ENCODE measurements at regions not wholly inside any gene's neighbourhood (a gene's known extent, or its start where the extent isn't known, plus 50 kb on each side); places are given as distances from the start of the nearest gene placed in this dataset.
"Not testable (repeated sequence)": the region's sequence is repeated elsewhere in the genome, so short reads cannot be mapped to it uniquely, and the experiment has no call there.

GRCh38 chr12:84198294-84198946, 714.2 kb downstream of the SLC6A15 start:
- no peak for DNase-seq

GRCh38 chr12:84191779-84192178, 720.8 kb downstream of the SLC6A15 start:
- DNase-seq = no peak

- DNase-seq = no peak
These were observed 726.2 kb downstream of the SLC6A15 start for GRCh38 chr12:84186433-84186832.

- DNase-seq = no peak
These were observed 729.0 kb downstream of the SLC6A15 start for GRCh38 chr12:84183576-84183975.

GRCh38 chr12:84174115-84174514, 738.5 kb downstream of the SLC6A15 start:
- no peak for DNase-seq

- no peak for DNase-seq
These were observed 739.7 kb downstream of the SLC6A15 start for GRCh38 chr12:84172823-84173424.

GRCh38 chr12:84166812-84167211, 745.8 kb downstream of the SLC6A15 start:
- DNase-seq = no peak

GRCh38 chr12:84165998-84166571, 746.5 kb downstream of the SLC6A15 start:
- DNase-seq = no peak

GRCh38 chr12:84161296-84161695, 751.3 kb downstream of the SLC6A15 start:
- DNase-seq = no peak

- no peak for DNase-seq
These were observed 753.3 kb downstream of the SLC6A15 start for GRCh38 chr12:84159260-84159659.

GRCh38 chr12:84157170-84157569, 755.4 kb downstream of the SLC6A15 start:
- no peak for DNase-seq

GRCh38 chr12:84154991-84155930, 757.3 kb downstream of the SLC6A15 start:
- DNase-seq = not testable (repeated sequence)

GRCh38 chr12:84154439-84154990, 758.1 kb downstream of the SLC6A15 start:
- DNase-seq = not testable (repeated sequence)

- DNase-seq = no peak
These were observed 762.4 kb downstream of the SLC6A15 start for GRCh38 chr12:84150201-84150600.

- no peak for DNase-seq
These were observed 764.3 kb downstream of the SLC6A15 start for GRCh38 chr12:84148335-84148734.

GRCh38 chr12:84136862-84137367, 775.7 kb downstream of the SLC6A15 start:
- no peak for DNase-seq

GRCh38 chr12:84135586-84136279, 776.9 kb downstream of the SLC6A15 start:
- DNase-seq = no peak

- no peak for DNase-seq
These were observed 777.7 kb downstream of the SLC6A15 start for GRCh38 chr12:84134797-84135366.

GRCh38 chr12:84131076-84131475, 781.5 kb downstream of the SLC6A15 start:
- no peak for DNase-seq

- DNase-seq = no peak
These were observed 784.2 kb downstream of the SLC6A15 start for GRCh38 chr12:84128117-84128991.

- no peak for DNase-seq
These were observed 788.4 kb downstream of the SLC6A15 start for GRCh38 chr12:84124211-84124610.
